ENCODE measurements at regions not wholly inside any gene's neighbourhood (a gene's known extent, or its start where the extent isn't known, plus 50 kb on each side); places are given as distances from the start of the nearest gene placed in this dataset.

- TF ChIP-seq RBM14 (IDR thresholded peaks at IDR 0.05; ENCODE audit: borderline replicate concordance, insufficient read depth, low read depth, low read length) (no peak), KDM2B (CRISPR knock-in tag; IDR thresholded peaks at IDR 0.05) (no peak), SRSF3 (IDR thresholded peaks at IDR 0.05; ENCODE audit: insufficient read depth, low read length) (no peak), ZNF408 (CRISPR knock-in tag; IDR thresholded peaks at IDR 0.05; ENCODE audit: low read depth) (no peak), CCNT2 (IDR thresholded peaks at IDR 0.05; ENCODE audit: borderline replicate concordance, extremely low read depth, insufficient read length, low read depth, low read length) (peak; percentile 57), XRCC5 (IDR thresholded peaks at IDR 0.05; ENCODE audit: low read depth, low read length) (no peak), TAL1 (IDR thresholded peaks at IDR 0.05) (peak; percentile 89), TRIM24 (IDR thresholded peaks at IDR 0.05) (peak; percentile 42 to 56; a peak in 2 of 4 replicates), JUND (IDR thresholded peaks at IDR 0.05; ENCODE audit: borderline replicate concordance, low read depth, low read length) (no peak; the same call in 1 of the 2 replicates), JUND (tag; IDR thresholded peaks at IDR 0.05; ENCODE audit: borderline replicate concordance, low read depth, low read length) (peak; percentile 20; the same call in 2 of the 3 replicates)
Observed at GRCh38 chr13:95485045-95485517, 67.4 kb upstream of the CLDN10 start (continued).

DNA sequence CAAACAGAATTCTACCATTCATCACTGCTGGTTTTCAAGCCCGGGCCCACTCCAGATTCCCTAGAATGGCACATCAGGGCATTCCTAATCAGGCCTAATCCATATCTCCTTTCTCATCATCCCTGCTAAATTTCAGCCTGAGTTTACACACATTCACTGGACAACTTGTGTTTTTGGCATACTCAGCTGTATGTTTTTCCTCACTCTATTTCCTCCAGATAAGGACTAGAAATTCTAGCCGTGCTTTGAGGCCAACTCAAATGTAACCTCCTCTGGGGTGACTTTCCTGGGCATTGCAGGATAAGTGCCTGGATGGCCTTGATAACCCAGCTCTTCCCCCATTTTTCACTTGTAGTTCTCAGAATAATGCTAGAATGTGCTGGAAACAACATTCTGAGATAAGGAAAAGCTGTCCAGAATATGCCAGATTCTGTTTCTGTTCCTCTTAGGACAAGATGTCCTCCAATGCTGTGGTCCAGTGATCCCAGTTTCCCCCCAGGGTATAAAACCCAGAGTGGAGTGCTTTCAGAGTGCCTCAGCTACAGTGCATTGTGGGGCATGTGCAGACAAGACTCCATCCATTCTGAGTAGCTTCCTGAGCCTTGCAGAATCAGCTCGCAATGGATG is 66.9 kb upstream of the CLDN10 start:
- no peak overlapping the region for H3K9ac ChIP-seq (ENCODE audit: insufficient read depth in 1 of 2, low read depth in 2 of 2, low read length in 2 of 2)
- peak; percentile 51 for FAIRE-seq
- H4K20me1 ChIP-seq (replicated peaks; ENCODE audit: control insufficient read depth, insufficient read depth, low read length): no peaks in the 10 kb centered on the region
- peak; percentile 42 for ATAC-seq
- peaks cover 0 to 7% of the 10 kb centered on the region in 2 experiments; a peak in 3 of 5 replicates for H3K4me1 ChIP-seq (replicated peaks in 1 of 2; ENCODE audit: control insufficient read depth in 2 of 2, insufficient read depth in 2 of 2, low read length in 2 of 2)
- no peak overlapping the region; the same call in 2 of the 3 replicates for H3K27ac ChIP-seq (ENCODE audit: extremely low read depth, low read depth, low read length)
- ChIA-PET POLR2A (interaction anchor here (0.6 to 1.0 kb wide), 4 partner anchors 8 to 848 kb away, joined by 3 read pairs; no protein-coding TSS in a partner anchor), CTCF (ENCODE audit: low intra/inter-chr PET ratio) (no interaction called here)
- peak in 1 of 4 experiments; percentile 42 for DNase-seq (ENCODE audit: extremely low read depth in 1 of 4, low spot score in 3 of 4)
- peak overlapping the region; percentile 29; the same call in 1 of the 2 replicates for H3K4me2 ChIP-seq (ENCODE audit: insufficient read depth, low read length)
- BruUV-seq (replicated peaks): no TSS peak
- H3K4me3 ChIP-seq: no peak overlapping the region
- in situ Hi-C loops (cut with MboI): no loop called here
- intact Hi-C loops (cut with micrococcal nuclease): no loop called here
- H3K36me3 ChIP-seq (ENCODE audit: control insufficient read depth, insufficient read depth, low read length): no peaks in the 10 kb centered on the region
- no peaks in the 10 kb centered on the region for H3K79me2 ChIP-seq (ENCODE audit: control insufficient read depth, insufficient read depth, low read length)
- H3K9me1 ChIP-seq (ENCODE audit: control insufficient read depth, insufficient read depth, low read length): no peaks in the 10 kb centered on the region
- H3K9me3 ChIP-seq (replicated peaks; ENCODE audit: control insufficient read depth, insufficient read depth, low read depth, low read length): no peaks in the 10 kb centered on the region
- H2AFZ ChIP-seq (ENCODE audit: low read depth, low read length): peak overlapping the region; percentile 31; the same call in 1 of the 2 replicates
- no peaks in the 10 kb centered on the region for H3K27me3 ChIP-seq (ENCODE audit: control insufficient read depth in 2 of 2, insufficient read depth in 2 of 2, low read length in 2 of 2)
- WGBS (ENCODE audit: insufficient coverage, low coverage, missing lambda C conversion rate): 6% methylated on average over 3 of the region's 3 CpGs
